Prostate gland (tissue), 2 donors: ENCODE measurements at regions not wholly inside any gene's neighbourhood (a gene's known extent, or its start where the extent isn't known, plus 50 kb on each side); places are given as distances from the start of the nearest gene placed in this dataset.
"Not testable (repeated sequence)": the region's sequence is repeated elsewhere in the genome, so short reads cannot be mapped to it uniquely, and the experiment has no call there.

Experiments
- DNase-seq: peaks from one replicate; pipeline ENCODE4 v3.0.0-alpha.2; 2019; ENCODE audit warnings: low spot score
- H3K27ac ChIP-seq, 2 donors: fragments of 200-600 bp; sonication (generic); 2 replicates each; pipeline ENCODE4 v1.5.1; 2017 to 2019
- H3K27me3 ChIP-seq: fragments of 200-600 bp; sonication (generic); replicated peaks from 2 replicates; pipeline ENCODE4 v1.5.1; 2019; ENCODE audit not compliant: insufficient read depth
- H3K36me3 ChIP-seq, 2 donors: fragments of 200-600 bp; sonication (generic); 1 replicate in 1 of 2; 2 replicates in 1 of 2; pipeline versions ENCODE4 v1.5.1 to v1.8.1; 2017 to 2019
- H3K4me1 ChIP-seq: fragments of 200-600 bp; sonication (generic); replicated peaks from 2 replicates; pipeline ENCODE4 v1.5.1; 2019
- H3K4me3 ChIP-seq, 2 donors: fragments of 200-600 bp; sonication (generic); 2 replicates each; pipeline ENCODE4 v1.5.1; 2017 to 2019
- H3K9me3 ChIP-seq: fragments of 200-600 bp; sonication (generic); 2 replicates; pipeline ENCODE4 v1.5.1; 2017
- CTCF ChIP-seq, 4 experiments: fragments of 200-600 bp in 2 of 4; fragments of 450-650 bp in 2 of 4; sonication (generic) in 2 of 4; IDR thresholded peaks; 1 replicate in 3 of 4; 2 replicates in 1 of 4; pipeline ENCODE4 v1.5.1; 2016 to 2019; ENCODE audit warnings: antibody characterized with exemption in 4 of 4, mild to moderate bottlenecking in 2 of 4, moderate library complexity in 2 of 4
- POLR2A ChIP-seq: fragments of 450-650 bp; IDR thresholded peaks from one replicate; pipeline ENCODE4 v1.6.1; 2016; ENCODE audit warnings: antibody characterized with exemption, mild to moderate bottlenecking
- POLR2AphosphoS5 ChIP-seq: sonication (generic); formaldehyde crosslinking; IDR thresholded peaks from one replicate; pipeline ENCODE4 v1.6.1; 2017; ENCODE audit warnings: antibody characterized with exemption
- WGBS: methylation state at CpG from one replicate; pipeline ENCODE4 v1.1.5; 2018; 5-methylcytosine and 5-hydroxymethylcytosine counted together
- intact Hi-C: fragments of 100-400 bp; cut with DNase I; formaldehyde crosslinking; loops from one replicate; pipeline ENCODE4 v1.14.2; 2022

GRCh38 chr3:20822251-20822650 is 636.2 kb upstream of the SGO1 start:
- intact Hi-C loops, result no loop called here

GRCh38 chr3:20820872-20821271 is 634.9 kb upstream of the SGO1 start:
- H3K36me3 ChIP-seq, intact Hi-C loops, DNase-seq, H3K4me3 ChIP-seq, H3K9me3 ChIP-seq, H3K27ac ChIP-seq, H3K4me1 ChIP-seq, H3K27me3 ChIP-seq: not testable (repeated sequence)
- WGBS, result 98% methylated on average over 9 of the region's 9 CpGs

More at GRCh38 chr3:20822251-20822650, 636.2 kb upstream of the SGO1 start:
- Histone ChIP-seq H3K27me3 (no peaks in the 10 kb centered on the region), H3K9me3 (no peaks in the 10 kb centered on the region), H3K4me3 (no peak overlapping the region), H3K27ac (no peak overlapping the region), H3K36me3 (no peaks in the 10 kb centered on the region), H3K4me1 (no peaks in the 10 kb centered on the region)
- no peak for DNase-seq
- TF ChIP-seq CTCF (IDR thresholded peaks at IDR 0.05) (no peak), POLR2AphosphoS5 (no peak), POLR2A (no peak)

GRCh38 chr3:20811631-20812030 is 625.6 kb upstream of the SGO1 start:
- WGBS, result 89% methylated on average over 2 of the region's 2 CpGs
- intact Hi-C loops, result no loop called here
- no peak for DNase-seq
- Histone ChIP-seq H3K4me1 (no peaks in the 10 kb centered on the region), H3K4me3 (no peak overlapping the region), H3K9me3 (no peaks in the 10 kb centered on the region), H3K27me3 (no peaks in the 10 kb centered on the region), H3K36me3 (no peaks in the 10 kb centered on the region), H3K27ac (no peak overlapping the region)
- TF ChIP-seq POLR2A (no peak), CTCF (IDR thresholded peaks at IDR 0.05) (no peak), POLR2AphosphoS5 (no peak)

- H3K9me3 ChIP-seq, result no peaks in the 10 kb centered on the region
- no peak overlapping the region for H3K27ac ChIP-seq
- H3K4me1 ChIP-seq, result no peaks in the 10 kb centered on the region
- TF ChIP-seq POLR2A (no peak), POLR2AphosphoS5 (no peak), CTCF (IDR thresholded peaks at IDR 0.05) (no peak)
- H3K4me3 ChIP-seq, result no peak overlapping the region
- WGBS, result 89% methylated on average over 2 of the region's 2 CpGs
- no peaks in the 10 kb centered on the region for H3K27me3 ChIP-seq
- DNase-seq, result no peak
- intact Hi-C loops, result no loop called here
- H3K36me3 ChIP-seq, result no peaks in the 10 kb centered on the region
These were observed 625.0 kb upstream of the SGO1 start for GRCh38 chr3:20811006-20811405.

GRCh38 chr3:20810555-20810954 is 624.5 kb upstream of the SGO1 start:
- intact Hi-C loops, result no loop called here
- Histone ChIP-seq H3K27ac (no peak overlapping the region), H3K36me3 (no peaks in the 10 kb centered on the region), H3K4me1 (no peaks in the 10 kb centered on the region), H3K27me3 (no peaks in the 10 kb centered on the region), H3K9me3 (no peaks in the 10 kb centered on the region), H3K4me3 (no peak overlapping the region)
- no peak for DNase-seq
- TF ChIP-seq POLR2A, result no peak
- no peak for TF ChIP-seq POLR2AphosphoS5
- TF ChIP-seq CTCF (IDR thresholded peaks at IDR 0.05), result no peak
